Mucosa of gallbladder (tissue), 1 donor: ENCODE measurements at regions not wholly inside any gene's neighbourhood (a gene's known extent, or its start where the extent isn't known, plus 50 kb on each side); places are given as distances from the start of the nearest gene placed in this dataset.

Experiments
- DNase-seq: peaks from one replicate; pipeline ENCODE4 v3.0.0-alpha.2; 2020; ENCODE audit warnings: low spot score
- donor health status: DM: no; HTN: no; CAD: no.

GRCh38 chr6:81864124-81864523 is 111.6 kb upstream of the TENT5A start:
- DNase-seq: no peak

DNA sequence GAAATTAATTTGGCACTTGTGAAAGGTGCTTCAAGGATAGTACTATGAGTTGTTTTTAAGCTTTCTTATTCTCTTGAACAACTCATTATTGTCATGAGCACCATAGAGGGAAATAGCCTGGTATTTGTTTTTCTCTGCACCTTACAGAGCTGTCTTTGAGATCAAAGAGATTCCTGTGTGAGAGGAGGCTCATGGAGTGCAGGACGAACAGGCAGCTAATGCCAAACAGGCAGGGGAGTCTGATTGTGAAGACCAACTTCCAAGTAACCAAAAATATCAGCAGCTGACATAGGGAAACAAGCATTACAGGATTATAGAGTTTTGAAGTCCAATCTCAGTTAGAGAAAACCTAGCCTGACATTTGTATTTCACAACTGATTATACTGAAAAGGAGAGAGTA is 110.6 kb upstream of the TENT5A start:
- no peak for DNase-seq

DNA sequence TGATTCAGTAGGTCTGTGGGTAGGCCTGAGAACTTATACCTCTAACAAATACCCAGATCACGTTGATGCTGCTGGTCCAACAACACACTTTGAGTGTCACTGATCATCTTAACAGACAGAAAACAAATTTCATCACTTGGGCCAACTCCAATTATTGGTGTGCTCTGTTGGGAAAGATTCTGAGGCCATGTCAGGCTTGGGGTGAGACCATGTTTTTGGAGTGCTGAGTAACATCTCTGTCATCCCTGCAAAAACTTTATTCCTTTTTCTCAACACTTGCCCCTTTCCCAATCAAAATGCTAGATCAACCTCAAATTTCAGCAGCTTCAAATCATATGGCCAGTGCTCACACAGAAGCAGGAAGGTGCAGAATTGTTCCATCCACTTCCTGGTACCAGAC is 108.8 kb upstream of the TENT5A start:
- DNase-seq: no peak

- no peak for DNase-seq
These were observed 107.4 kb upstream of the TENT5A start for GRCh38 chr6:81859884-81860283.

- no peak for DNase-seq
These were observed 105.3 kb upstream of the TENT5A start for GRCh38 chr6:81857812-81858211.

DNA sequence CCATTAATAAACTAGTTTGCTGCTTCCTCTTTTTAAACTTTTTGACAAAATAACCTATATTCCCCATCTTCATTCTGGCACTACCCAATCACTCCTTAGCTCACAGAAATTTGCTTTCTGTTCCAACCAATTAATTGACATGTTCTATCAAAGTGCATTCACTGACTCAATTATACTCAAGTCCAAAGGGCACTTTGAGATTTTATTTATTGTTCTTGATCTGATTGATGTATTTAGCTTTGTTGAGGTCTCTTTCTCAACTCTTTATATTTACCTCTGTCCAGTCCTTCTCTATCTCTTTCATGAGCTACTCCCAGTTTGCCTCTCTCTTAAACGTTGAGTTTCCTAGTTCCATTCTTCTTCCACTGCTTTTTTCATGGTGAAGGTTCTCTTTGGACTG is 104.4 kb upstream of the TENT5A start:
- no peak for DNase-seq

DNA sequence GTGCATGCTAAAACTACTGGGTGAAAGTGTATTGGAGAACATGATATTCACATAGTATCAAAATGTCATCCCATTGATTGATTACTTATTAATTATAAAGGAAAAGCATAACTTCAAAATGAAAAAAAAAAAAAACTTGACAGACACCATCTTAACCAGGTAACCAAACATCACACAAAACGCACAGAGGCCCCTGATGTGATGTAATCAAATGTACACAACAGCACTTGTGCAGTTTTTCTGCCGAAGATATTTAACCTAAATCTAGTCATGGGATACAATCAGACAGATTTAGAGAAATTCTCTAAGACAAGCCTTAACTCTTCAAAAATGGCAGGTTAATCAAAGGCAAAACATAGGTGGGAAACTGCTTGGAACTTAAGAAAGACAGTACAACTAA is 102.0 kb upstream of the TENT5A start:
- DNase-seq: no peak

- DNase-seq: no peak
These were observed 101.5 kb upstream of the TENT5A start for GRCh38 chr6:81853975-81854374.

GRCh38 chr6:81849248-81849647 is 96.8 kb upstream of the TENT5A start:
- DNase-seq: no peak

DNA sequence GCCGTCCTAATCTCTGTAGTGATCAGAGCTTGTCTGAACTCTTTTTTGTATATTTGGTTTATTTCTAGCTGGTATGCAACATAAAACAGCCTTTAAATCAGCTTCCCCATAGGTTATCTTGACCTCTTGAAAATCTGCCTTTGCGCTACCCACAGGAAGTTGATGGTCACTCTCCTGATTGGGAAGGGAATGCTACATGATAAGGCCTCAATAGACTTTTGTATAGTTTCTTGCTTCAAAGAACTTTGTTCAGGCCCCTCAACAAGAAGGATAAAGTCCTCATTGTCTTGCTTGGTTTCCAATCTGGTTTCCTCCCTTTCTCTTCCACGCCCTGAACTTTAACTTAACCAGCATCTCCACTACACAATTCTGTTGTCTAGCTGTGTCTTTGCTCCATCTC is 95.4 kb upstream of the TENT5A start:
- DNase-seq: no peak

DNA sequence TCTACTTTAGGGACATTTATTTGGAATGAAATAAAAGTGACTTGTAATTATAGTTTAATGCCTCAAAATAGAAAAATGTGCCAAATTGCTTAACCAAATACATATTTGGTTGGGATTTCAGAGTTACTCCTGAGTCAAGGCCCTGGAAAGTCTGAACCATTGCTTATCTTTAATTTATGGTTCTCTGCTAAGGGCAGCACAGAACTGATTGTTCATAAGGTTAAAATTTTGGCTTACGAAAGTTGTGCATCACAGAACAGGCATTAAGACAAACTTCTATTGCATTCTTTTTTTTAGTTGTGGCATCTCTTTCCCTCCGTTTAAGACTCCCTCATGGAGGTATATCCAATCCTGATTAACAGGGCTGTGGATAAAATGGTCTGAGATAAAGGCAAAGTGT is 92.2 kb upstream of the TENT5A start:
- no peak for DNase-seq

GRCh38 chr6:81843302-81843701 is 90.8 kb upstream of the TENT5A start:
- no peak for DNase-seq

DNA sequence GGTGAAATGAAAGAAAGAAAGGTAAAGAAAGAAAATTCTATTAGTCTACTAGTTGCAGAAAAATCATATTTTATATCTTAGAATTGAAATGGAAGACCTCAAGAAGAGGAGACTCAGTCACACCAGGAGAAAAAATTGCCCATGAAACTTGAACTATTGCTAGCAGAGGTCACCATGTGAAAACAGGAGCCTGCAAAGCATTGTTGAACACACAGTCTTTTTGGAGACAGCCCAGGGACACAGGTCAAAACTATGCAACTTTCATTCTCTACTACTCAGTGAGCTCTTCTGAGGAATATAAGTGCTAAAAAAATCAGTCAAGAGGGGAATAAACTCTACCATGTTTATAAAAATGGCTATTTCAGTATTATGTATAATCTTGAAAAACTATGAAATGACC is 89.8 kb upstream of the TENT5A start:
- DNase-seq: peak; percentile 22

DNA sequence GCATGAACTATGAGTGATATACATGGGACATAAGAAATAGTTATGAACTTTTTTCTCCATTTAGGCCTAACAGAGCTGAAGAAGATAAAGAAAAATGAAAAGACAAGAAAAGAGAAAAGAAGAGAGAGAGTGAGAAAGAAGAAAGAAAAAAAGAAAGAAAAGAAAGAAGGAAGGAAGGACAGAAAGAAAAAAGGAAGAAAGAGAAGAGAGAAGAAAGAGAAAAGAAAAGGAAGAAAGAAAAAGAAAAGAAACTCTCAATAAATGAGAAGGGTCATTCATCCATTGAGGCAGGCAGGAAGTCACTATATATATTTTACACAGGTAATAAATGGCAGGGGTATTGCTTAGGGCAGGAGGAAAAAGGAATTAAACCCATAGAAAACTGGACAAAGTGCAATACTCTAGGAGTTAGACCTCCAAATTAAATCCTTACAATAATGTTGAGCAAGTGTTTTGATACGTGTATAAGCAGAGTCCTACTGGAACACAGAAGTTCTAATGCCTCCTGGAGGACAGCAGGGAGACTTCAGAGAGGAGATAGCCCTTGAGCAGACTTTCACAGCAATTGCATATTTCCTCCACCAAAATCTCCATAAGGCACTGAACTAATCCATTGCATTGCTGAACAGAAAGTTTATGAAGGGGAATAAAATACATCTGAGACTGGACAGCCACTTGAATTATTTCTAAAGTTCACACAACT is 86.4 kb upstream of the TENT5A start:
- no peak for DNase-seq

DNA sequence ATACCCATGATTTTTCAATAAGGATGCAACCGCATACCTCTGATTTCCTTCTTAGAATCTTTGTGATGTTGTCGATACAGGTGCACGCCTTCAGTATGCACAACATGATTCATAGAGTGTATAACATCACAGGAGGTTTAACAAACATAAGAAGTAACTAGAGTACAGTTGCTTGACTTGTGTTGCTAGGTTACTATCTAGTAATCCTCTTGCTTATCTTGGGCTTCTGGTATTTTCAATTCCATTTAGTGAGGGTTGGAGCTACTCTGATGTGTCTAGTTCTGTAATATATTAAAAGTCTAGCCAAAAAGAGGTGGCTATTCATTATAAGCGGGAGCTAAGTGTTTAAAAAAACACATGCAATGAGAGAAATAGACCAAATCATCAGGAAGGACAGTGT is 85.5 kb upstream of the TENT5A start:
- peak; percentile 26 for DNase-seq

GRCh38 chr6:81834141-81834681 is 81.7 kb upstream of the TENT5A start:
- DNase-seq: peak; percentile 22

- no peak for DNase-seq
These were observed 79.8 kb upstream of the TENT5A start for GRCh38 chr6:81832304-81832703.

DNA sequence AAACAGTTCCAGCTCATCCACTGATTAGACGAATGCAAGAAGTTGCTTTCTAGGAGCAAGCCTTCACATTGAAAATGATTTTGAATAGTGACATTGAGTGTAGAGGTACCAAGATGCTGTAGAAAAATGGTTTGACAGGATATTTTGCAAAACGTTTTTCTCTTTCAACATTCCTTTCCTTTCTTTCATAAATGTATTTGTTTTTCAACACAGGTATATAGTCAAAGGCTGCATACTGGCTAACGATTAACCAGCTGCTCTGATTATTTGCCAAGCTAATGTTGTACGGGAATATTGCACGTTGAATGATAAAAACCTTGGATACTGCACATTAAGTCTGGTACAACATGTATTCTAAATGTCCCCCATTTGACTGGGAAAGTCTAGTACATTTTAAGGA is 78.8 kb upstream of the TENT5A start:
- peak; percentile 47 for DNase-seq

GRCh38 chr6:81826784-81827183 is 74.3 kb upstream of the TENT5A start:
- DNase-seq: no peak

DNA sequence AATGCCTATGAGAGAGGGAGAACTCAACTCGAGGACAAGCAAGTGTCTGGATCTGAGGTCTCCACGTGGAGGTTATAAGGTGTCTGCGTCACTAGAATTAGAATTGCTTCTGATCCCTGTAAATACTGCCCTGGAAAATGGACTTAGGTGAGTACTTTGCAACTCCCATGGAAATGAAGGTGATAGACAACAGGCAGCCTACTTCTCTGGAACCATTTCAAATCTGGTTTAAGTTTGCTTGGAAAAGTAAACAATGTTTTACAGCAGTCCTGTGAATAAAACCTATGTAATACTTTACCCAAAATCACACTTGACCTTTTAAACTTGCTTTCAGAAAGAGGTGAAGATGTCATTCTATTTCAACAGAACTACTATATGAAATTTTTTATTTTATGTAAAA is 70.1 kb upstream of the TENT5A start:
- DNase-seq: no peak

DNA sequence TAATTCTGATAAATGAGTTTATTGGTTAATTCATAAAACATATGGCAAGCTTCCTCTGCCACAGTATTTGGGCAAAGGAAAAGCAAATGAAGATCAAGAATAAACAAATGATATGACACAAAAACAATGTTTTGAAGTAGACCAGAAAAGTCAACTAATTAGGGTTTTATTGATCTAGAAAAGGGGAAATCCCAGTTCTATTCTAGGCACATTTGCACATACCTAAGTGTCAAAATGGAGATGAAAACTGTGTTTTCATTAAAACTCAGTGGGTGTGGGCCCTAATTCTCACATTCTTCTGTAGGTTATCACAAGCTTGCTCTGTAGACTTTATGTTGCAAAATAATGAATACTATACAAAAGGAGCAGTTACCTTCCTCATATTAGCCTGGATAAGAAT is 69.0 kb upstream of the TENT5A start:
- no peak for DNase-seq

DNA sequence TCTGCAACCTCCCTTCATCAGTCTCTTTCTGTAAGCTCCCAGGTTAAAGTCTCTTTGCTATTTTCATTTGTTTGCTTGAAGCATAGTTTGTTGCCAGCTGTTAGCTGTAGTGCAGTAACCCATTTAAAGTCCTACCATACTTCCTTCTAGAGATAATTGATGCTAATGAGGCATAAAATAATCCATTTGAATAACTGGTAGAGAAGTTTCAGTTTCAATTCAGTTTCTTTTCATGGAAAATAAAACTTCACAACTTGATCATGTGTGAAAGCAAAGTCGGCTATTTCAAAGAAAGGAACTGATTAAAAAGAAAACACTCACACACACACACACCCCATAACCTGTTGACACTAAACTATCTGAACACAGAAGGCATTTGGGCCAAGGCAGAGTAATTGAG is 68.5 kb upstream of the TENT5A start:
- DNase-seq: no peak

GRCh38 chr6:81820422-81820821 is 67.9 kb upstream of the TENT5A start:
- DNase-seq: no peak

GRCh38 chr6:81819767-81820166 is 67.3 kb upstream of the TENT5A start:
- DNase-seq: no peak
